Panc1 (cell line): ENCODE measurements at regions not wholly inside any gene's neighbourhood (a gene's known extent, or its start where the extent isn't known, plus 50 kb on each side); places are given as distances from the start of the nearest gene placed in this dataset.
"Not testable (repeated sequence)": the region's sequence is repeated elsewhere in the genome, so short reads cannot be mapped to it uniquely, and the experiment has no call there.

Experiments
- CTCF ChIP-seq: fragments of 450-650 bp; IDR thresholded peaks from 2 replicates; pipeline ENCODE4 v1.5.1; 2017; ENCODE audit warnings: mild to moderate bottlenecking
- REST ChIP-seq, 2 experiments: IDR thresholded peaks; 2 replicates each; pipeline ENCODE4 v1.6.1; 2011 to 2012; ENCODE audit warnings: low read depth in 2 of 2, control low read depth in 1 of 2, low read length in 1 of 2, mild to moderate bottlenecking in 1 of 2, moderate library complexity in 1 of 2; ENCODE audit not compliant: insufficient read depth in 1 of 2

- not testable (repeated sequence) for TF ChIP-seq CTCF; REST (IDR thresholded peaks at IDR 0.05; ENCODE audit: insufficient read depth in 1 of 2, low read depth in 2 of 2, low read length in 1 of 2)
Measured at GRCh38 chr9:63425123-63425522, 1859.9 kb downstream of the FOXD4L5 start.
